ENCODE measurements at regions not wholly inside any gene's neighbourhood (a gene's known extent, or its start where the extent isn't known, plus 50 kb on each side); places are given as distances from the start of the nearest gene placed in this dataset.

DNA sequence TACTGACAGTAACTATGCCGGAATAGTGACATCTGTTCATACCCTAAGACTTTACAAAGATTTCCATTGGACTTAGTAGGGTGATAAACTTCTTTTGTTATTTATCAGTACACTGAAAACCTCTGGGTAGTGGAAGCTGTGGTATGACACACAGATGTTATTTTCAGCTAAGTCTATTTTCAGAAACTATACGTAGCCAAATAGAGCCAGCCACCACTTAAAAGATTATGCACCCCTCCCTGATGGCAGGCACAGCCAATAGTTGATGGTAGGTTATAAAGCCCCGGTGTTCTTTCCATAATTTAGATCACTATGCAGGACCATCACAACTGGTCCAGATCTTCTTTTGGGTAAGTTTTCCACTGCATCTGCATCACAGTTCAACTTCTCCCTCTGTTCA, 1603.2 kb upstream of the PABPC4L start:
- Histone ChIP-seq H2AFZ (replicated peaks; ENCODE audit: low read length, poor library complexity) (no peak overlapping the region), H3K27me3 (ENCODE audit: control insufficient read depth, insufficient read depth, low read length) (no peaks in the 10 kb centered on the region), H4K5ac (ENCODE audit: low read depth, low read length) (no peak overlapping the region), H4K20me1 (ENCODE audit: insufficient read depth, low read length) (no peaks in the 10 kb centered on the region), H3K79me1 (ENCODE audit: low read depth in 1 of 2, low read length in 2 of 2) (no peaks in the 10 kb centered on the region), H3K4me2 (ENCODE audit: low read depth, low read length) (no peak overlapping the region), H2BK5ac (ENCODE audit: low read depth, low read length, poor library complexity, severe bottlenecking) (no peak overlapping the region), H3K18ac (ENCODE audit: low read depth, low read length) (no peak overlapping the region), H3K4me3 (ENCODE audit: insufficient read depth, low read depth, low read length) (no peak overlapping the region), H2BK20ac (ENCODE audit: low read depth, low read length) (no peak overlapping the region), H3K4me1 (ENCODE audit: control insufficient read depth, insufficient read depth, low read length) (no peaks in the 10 kb centered on the region), H3K36me3 (ENCODE audit: control insufficient read depth, insufficient read depth, low read length) (no peaks in the 10 kb centered on the region), H3K4ac (ENCODE audit: low read depth, low read length) (no peak overlapping the region), H2AK9ac (replicated peaks; ENCODE audit: low read depth, low read length, poor library complexity) (no peak overlapping the region), H3K9ac (ENCODE audit: low read depth, low read length) (no peak overlapping the region), H4K91ac (ENCODE audit: insufficient read depth, low read depth, low read length) (no peak overlapping the region), H2AK5ac (ENCODE audit: low read depth, low read length) (no peak overlapping the region), H3K9me3 (ENCODE audit: control insufficient read depth, insufficient read depth, low read length) (no peaks in the 10 kb centered on the region; the same call in 1 of the 2 replicates), H4K8ac (ENCODE audit: low read depth in 2 of 2, low read length in 2 of 2) (no peak overlapping the region), H2BK120ac (ENCODE audit: low read depth, low read length) (no peak overlapping the region), H3K23ac (ENCODE audit: low read depth, low read length) (no peak overlapping the region), H3K9me1 (ENCODE audit: insufficient read depth, low read length) (no peaks in the 10 kb centered on the region), H3K56ac (ENCODE audit: extremely low read depth, insufficient read depth, low read length) (no peak overlapping the region), H3K14ac (replicated peaks; ENCODE audit: low read depth, low read length) (no peak overlapping the region), H3K27ac (ENCODE audit: insufficient read depth, low read length) (no peak overlapping the region), H2BK15ac (ENCODE audit: low read depth, low read length) (no peak overlapping the region)
- TF ChIP-seq, protein P1, sequence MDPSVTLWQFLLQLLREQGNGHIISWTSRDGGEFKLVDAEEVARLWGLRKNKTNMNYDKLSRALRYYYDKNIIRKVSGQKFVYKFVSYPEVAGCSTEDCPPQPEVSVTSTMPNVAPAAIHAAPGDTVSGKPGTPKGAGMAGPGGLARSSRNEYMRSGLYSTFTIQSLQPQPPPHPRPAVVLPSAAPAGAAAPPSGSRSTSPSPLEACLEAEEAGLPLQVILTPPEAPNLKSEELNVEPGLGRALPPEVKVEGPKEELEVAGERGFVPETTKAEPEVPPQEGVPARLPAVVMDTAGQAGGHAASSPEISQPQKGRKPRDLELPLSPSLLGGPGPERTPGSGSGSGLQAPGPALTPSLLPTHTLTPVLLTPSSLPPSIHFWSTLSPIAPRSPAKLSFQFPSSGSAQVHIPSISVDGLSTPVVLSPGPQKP (IDR thresholded peaks at IDR 0.05; ENCODE audit: borderline replicate concordance, low read depth, low read length), result no peak
- no peak for TF ChIP-seq CEBPB (IDR thresholded peaks at IDR 0.05; ENCODE audit: low read depth, low read length)
- TF ChIP-seq BHLHE40 (IDR thresholded peaks at IDR 0.05; ENCODE audit: low read depth, low read length), result no peak
- TF ChIP-seq, protein P2, sequence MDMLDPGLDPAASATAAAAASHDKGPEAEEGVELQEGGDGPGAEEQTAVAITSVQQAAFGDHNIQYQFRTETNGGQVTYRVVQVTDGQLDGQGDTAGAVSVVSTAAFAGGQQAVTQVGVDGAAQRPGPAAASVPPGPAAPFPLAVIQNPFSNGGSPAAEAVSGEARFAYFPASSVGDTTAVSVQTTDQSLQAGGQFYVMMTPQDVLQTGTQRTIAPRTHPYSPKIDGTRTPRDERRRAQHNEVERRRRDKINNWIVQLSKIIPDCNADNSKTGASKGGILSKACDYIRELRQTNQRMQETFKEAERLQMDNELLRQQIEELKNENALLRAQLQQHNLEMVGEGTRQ (IDR thresholded peaks at IDR 0.05; ENCODE audit: low read depth, low read length), result no peak
- no peak for TF ChIP-seq NFE2L2 (IDR thresholded peaks at IDR 0.05; ENCODE audit: low read depth, low read length)
- no peak for TF ChIP-seq RAD21 (IDR thresholded peaks at IDR 0.05; ENCODE audit: low read length)
- TF ChIP-seq MXI1 (IDR thresholded peaks at IDR 0.05; ENCODE audit: borderline replicate concordance, low read depth, low read length), result no peak
- TF ChIP-seq FOS (IDR thresholded peaks at IDR 0.05; ENCODE audit: low read depth, low read length), result no peak
- TF ChIP-seq POLR2A (IDR thresholded peaks at IDR 0.05; ENCODE audit: low read depth, low read length), result no peak
- TF ChIP-seq, protein P3, sequence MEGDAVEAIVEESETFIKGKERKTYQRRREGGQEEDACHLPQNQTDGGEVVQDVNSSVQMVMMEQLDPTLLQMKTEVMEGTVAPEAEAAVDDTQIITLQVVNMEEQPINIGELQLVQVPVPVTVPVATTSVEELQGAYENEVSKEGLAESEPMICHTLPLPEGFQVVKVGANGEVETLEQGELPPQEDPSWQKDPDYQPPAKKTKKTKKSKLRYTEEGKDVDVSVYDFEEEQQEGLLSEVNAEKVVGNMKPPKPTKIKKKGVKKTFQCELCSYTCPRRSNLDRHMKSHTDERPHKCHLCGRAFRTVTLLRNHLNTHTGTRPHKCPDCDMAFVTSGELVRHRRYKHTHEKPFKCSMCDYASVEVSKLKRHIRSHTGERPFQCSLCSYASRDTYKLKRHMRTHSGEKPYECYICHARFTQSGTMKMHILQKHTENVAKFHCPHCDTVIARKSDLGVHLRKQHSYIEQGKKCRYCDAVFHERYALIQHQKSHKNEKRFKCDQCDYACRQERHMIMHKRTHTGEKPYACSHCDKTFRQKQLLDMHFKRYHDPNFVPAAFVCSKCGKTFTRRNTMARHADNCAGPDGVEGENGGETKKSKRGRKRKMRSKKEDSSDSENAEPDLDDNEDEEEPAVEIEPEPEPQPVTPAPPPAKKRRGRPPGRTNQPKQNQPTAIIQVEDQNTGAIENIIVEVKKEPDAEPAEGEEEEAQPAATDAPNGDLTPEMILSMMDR (conservative IDR thresholded peaks at IDR 0.05; ENCODE audit: low read depth, low read length), result no peak
- no peak for TF ChIP-seq MAFK (IDR thresholded peaks at IDR 0.05; ENCODE audit: low read depth, low read length)
- no peak for TF ChIP-seq MAZ (IDR thresholded peaks at IDR 0.05; ENCODE audit: borderline replicate concordance, low read depth, low read length)
- TF ChIP-seq RCOR1 (IDR thresholded peaks at IDR 0.05; ENCODE audit: insufficient replicate concordance, low read length), result no peak
- TF ChIP-seq CHD1 (IDR thresholded peaks at IDR 0.05; ENCODE audit: low read depth, low read length), result no peak
- TF ChIP-seq RFX5 (IDR thresholded peaks at IDR 0.05; ENCODE audit: low read depth, low read length), result no peak
- no peak for TF ChIP-seq SMC3 (IDR thresholded peaks at IDR 0.05; ENCODE audit: low read depth, low read length)
- intact Hi-C loops (cut with micrococcal nuclease), result no loop called here
- ChIA-PET CTCF (no interaction called here), POLR2A (ENCODE audit: unreplicated experiment) (no interaction called here)
- dilution Hi-C loops (cut with HindIII; ENCODE audit: low sequenced_read_pairs, unreplicated experiment), result no loop called here
- ATAC-seq (ENCODE audit: low read depth) (no peak), DNase-seq (no peak)
- in situ Hi-C loops (cut with MboI; ENCODE audit: low sequenced_read_pairs), result no loop called here
- no TSS peak for BruUV-seq (replicated peaks)
- WGBS, 2 experiments (ENCODE audit: extremely low coverage in 2 of 2, insufficient read length in 1 of 2), result no CpG with 5 or more reads among the region's 3 CpGs

Measured in IMR-90 (cell line).